ENCODE measurements at regions not wholly inside any gene's neighbourhood (a gene's known extent, or its start where the extent isn't known, plus 50 kb on each side); places are given as distances from the start of the nearest gene placed in this dataset.
A peak's percentile ranks its signal among the peaks of the same experiment; 100 is the strongest.

DNA sequence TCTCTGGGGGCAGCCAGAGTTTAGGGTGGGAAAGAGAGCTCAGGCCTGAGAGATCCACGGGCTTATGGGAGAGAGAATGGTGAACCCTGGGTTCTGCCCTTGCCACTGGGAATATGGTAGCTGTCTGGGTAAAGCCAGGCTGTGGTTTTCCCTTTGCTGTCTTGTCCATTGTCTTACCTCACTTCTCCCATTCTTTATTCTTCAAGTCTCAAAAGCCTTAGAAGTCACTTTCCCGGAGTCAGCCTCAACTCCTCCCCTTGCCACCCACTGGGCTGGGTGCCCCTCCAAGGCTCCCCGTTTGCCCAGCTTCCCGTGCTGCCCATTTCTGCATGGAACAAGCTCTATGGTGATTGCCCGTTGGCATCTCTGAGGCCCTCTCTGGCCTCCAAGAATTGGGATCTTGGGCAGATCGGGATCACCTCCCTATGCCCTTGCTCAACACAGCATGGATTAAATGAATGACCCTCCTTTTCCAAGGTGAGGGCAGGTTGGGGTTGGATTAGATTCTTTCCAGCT lies 228.2 kb downstream of the HAUS1 start:
- Histone ChIP-seq H3K79me2 (ENCODE audit: insufficient read depth, low read length) (peaks cover 16% of the 10 kb centered on the region; the same call in 1 of the 2 replicates), H3K9me3 (ENCODE audit: control insufficient read depth in 1 of 2, insufficient read depth in 1 of 2, low read depth in 1 of 2, low read length in 2 of 2) (no peaks in the 10 kb centered on the region), H2AFZ (ENCODE audit: low read depth, low read length, poor library complexity, severe bottlenecking) (no peak overlapping the region), H4K20me1 (ENCODE audit: insufficient read depth) (no peaks in the 10 kb centered on the region; the same call in 1 of the 2 replicates), H3K4me2 (ENCODE audit: low read length) (no peak overlapping the region), H3K27me3 (ENCODE audit: insufficient read depth, low read length) (no peaks in the 10 kb centered on the region), H3K4me1 (ENCODE audit: control insufficient read depth in 1 of 2, insufficient read depth in 2 of 2, low read length in 2 of 2) (peaks cover 4 to 23% of the 10 kb centered on the region in 2 experiments; a peak in 3 of 4 replicates), H3K9me2 (ENCODE audit: insufficient read depth) (no peaks in the 10 kb centered on the region), H3K36me3 (ENCODE audit: control insufficient read depth in 1 of 2, insufficient read depth in 2 of 2, low read length in 2 of 2) (no peaks in the 10 kb centered on the region), H3K9ac (ENCODE audit: low read length) (no peak overlapping the region), H3K27ac (ENCODE audit: low read depth, low read length) (no peak overlapping the region), H3K4me3 (replicated peaks in 1 of 2; ENCODE audit: low read depth in 1 of 2, low read length in 2 of 2) (no peak overlapping the region)
- no peak for TF ChIP-seq CBX3 (IDR thresholded peaks at IDR 0.05; ENCODE audit: low read depth)
- no peak for TF ChIP-seq SP1 (IDR thresholded peaks at IDR 0.05; ENCODE audit: low read depth)
- no peak for TF ChIP-seq ZFX (IDR thresholded peaks at IDR 0.05)
- ChIA-PET POLR2A (no interaction called here), RAD21 (ENCODE audit: low non-redundant PET in 1 of 2, low total read pairs in 2 of 2, uncharacterized antibody in 2 of 2, unreplicated experiment in 2 of 2) (no interaction called here), CTCF (no interaction called here)
- ATAC-seq: no peak
- DNase-seq (ENCODE audit: low read depth, low spot score): no peak
- no TSS peak for BruUV-seq (replicated peaks)
- intact Hi-C loops (cut with micrococcal nuclease): loop anchor here (5.0 kb wide), 1 partner anchor 160 kb away; a partner anchor contains a TSS

- Histone ChIP-seq H3K27me3 (ENCODE audit: insufficient read depth, low read length) (no peaks in the 10 kb centered on the region), H3K4me3 (replicated peaks in 1 of 2; ENCODE audit: low read depth in 1 of 2, low read length in 2 of 2) (peak overlapping the region; percentile 61 to 71), H3K9me3 (ENCODE audit: control insufficient read depth in 1 of 2, insufficient read depth in 1 of 2, low read depth in 1 of 2, low read length in 2 of 2) (no peaks in the 10 kb centered on the region), H3K4me2 (ENCODE audit: low read length) (peak overlapping the region; percentile 95), H3K9me2 (ENCODE audit: insufficient read depth) (no peaks in the 10 kb centered on the region), H2AFZ (ENCODE audit: low read depth, low read length, poor library complexity, severe bottlenecking) (no peak overlapping the region), H3K27ac (ENCODE audit: low read depth, low read length) (peak overlapping the region; percentile 31; the same call in 1 of the 2 replicates), H4K20me1 (ENCODE audit: insufficient read depth) (no peaks in the 10 kb centered on the region; the same call in 1 of the 2 replicates), H3K9ac (ENCODE audit: low read length) (peak overlapping the region; percentile 63), H3K4me1 (ENCODE audit: control insufficient read depth in 1 of 2, insufficient read depth in 2 of 2, low read length in 2 of 2) (peaks cover 4 to 23% of the 10 kb centered on the region in 2 experiments; a peak in 3 of 4 replicates), H3K36me3 (ENCODE audit: control insufficient read depth in 1 of 2, insufficient read depth in 2 of 2, low read length in 2 of 2) (no peaks in the 10 kb centered on the region), H3K79me2 (ENCODE audit: insufficient read depth, low read length) (peaks cover 16% of the 10 kb centered on the region; the same call in 1 of the 2 replicates)
- CTCF ChIA-PET: no interaction called here
- no peak for TF ChIP-seq CBX3 (IDR thresholded peaks at IDR 0.05; ENCODE audit: low read depth)
- TF ChIP-seq SP1 (IDR thresholded peaks at IDR 0.05; ENCODE audit: low read depth): no peak
- TF ChIP-seq POLR2A (IDR thresholded peaks at IDR 0.05; ENCODE audit: borderline replicate concordance, extremely low read depth, insufficient read depth, insufficient read length): no peak
- no peak for TF ChIP-seq ZBTB33 (IDR thresholded peaks at IDR 0.05; ENCODE audit: extremely low read depth, insufficient replicate concordance, low read length)
- no peak for TF ChIP-seq SRF (IDR thresholded peaks at IDR 0.05; ENCODE audit: low read depth)
- no peak for TF ChIP-seq RAD21 (IDR thresholded peaks at IDR 0.05; ENCODE audit: low read depth)
- no peak for TF ChIP-seq EZH2phosphoT487 (IDR thresholded peaks at IDR 0.05; ENCODE audit: borderline replicate concordance)
- no peak for TF ChIP-seq ELF1 (IDR thresholded peaks at IDR 0.05; ENCODE audit: borderline replicate concordance, low read depth)
- no peak for TF ChIP-seq ZFX (IDR thresholded peaks at IDR 0.05)
- no TSS peak for BruUV-seq (replicated peaks)
- ATAC-seq (peak; percentile 26), DNase-seq (ENCODE audit: low read depth, low spot score) (no peak)
- POLR2A ChIA-PET: no interaction called here
- intact Hi-C loops (cut with micrococcal nuclease): loop anchor here (5.0 kb wide), 1 partner anchor 161 kb away; a partner anchor contains a TSS
- RAD21 ChIA-PET (ENCODE audit: low non-redundant PET in 1 of 2, low total read pairs in 2 of 2, uncharacterized antibody in 2 of 2, unreplicated experiment in 2 of 2): no interaction called here
Observed at GRCh38 chr18:46332921-46333341, 228.7 kb downstream of the HAUS1 start.

Data from HCT116 (cell line).